Immature natural killer cell (primary cell): ENCODE measurements at regions not wholly inside any gene's neighbourhood (a gene's known extent, or its start where the extent isn't known, plus 50 kb on each side); places are given as distances from the start of the nearest gene placed in this dataset.

Experiments used
- DNase-seq, 3 donors: peaks; one replicate each; pipeline ENCODE4 v3.0.0; 2022; ENCODE audit warnings: mixed read lengths in 1 of 3
- H3K27ac Mint-ChIP-seq, 6 donors: one replicate each; pipeline ENCODE4 v1.8.0; 2020; ENCODE audit warnings: mixed read lengths in 6 of 6, mild to moderate bottlenecking in 5 of 6, inconsistent platforms in 4 of 6, moderate library complexity in 3 of 6
- H3K27me3 Mint-ChIP-seq, 3 donors: one replicate each; pipeline ENCODE4 v1.8.0; 2020 to 2021; ENCODE audit warnings: low read depth in 3 of 3, mild to moderate bottlenecking in 3 of 3, mixed read lengths in 3 of 3, moderate library complexity in 3 of 3, inconsistent platforms in 1 of 3
- H3K36me3 Mint-ChIP-seq, 3 donors: one replicate each; pipeline ENCODE4 v1.8.0; 2020; ENCODE audit warnings: mixed read lengths in 3 of 3, inconsistent platforms in 2 of 3, mild to moderate bottlenecking in 2 of 3
- H3K4me1 Mint-ChIP-seq, 2 donors: one replicate each; pipeline ENCODE4 v1.8.0; 2020; ENCODE audit warnings: inconsistent platforms in 2 of 2, mild to moderate bottlenecking in 2 of 2, mixed read lengths in 2 of 2, moderate library complexity in 1 of 2
- H3K4me3 Mint-ChIP-seq, 5 donors: one replicate each; pipeline ENCODE4 v1.8.0; 2020; ENCODE audit warnings: mild to moderate bottlenecking in 5 of 5, mixed read lengths in 5 of 5, inconsistent platforms in 3 of 5, moderate library complexity in 3 of 5
- H3K9me3 Mint-ChIP-seq, 6 donors: one replicate each; pipeline ENCODE4 v1.8.0; 2020; ENCODE audit warnings: mild to moderate bottlenecking in 6 of 6, mixed read lengths in 6 of 6, inconsistent platforms in 4 of 6, moderate library complexity in 3 of 6

DNA sequence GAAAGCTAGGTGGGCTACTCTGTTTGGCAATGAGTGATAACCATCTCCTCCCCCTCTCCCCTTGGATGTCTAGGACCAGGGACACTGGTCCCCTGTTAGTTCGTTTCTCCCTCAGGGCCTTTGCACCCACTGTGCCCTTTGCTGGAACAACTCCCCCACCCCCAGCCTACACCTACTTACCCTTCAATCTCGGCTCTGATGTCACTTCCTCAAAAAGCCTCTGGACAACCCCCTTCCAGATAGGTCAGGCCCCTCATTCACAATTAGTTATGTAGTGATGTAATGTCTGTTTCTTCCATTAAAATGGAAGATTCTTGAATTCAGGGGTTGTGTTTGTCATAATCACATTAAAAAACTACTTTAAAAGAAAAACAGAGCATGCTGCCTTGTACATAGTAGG, 152.9 kb downstream of the SNX10 start:
- no peak overlapping the region for H3K4me3 Mint-ChIP-seq
- H3K27ac Mint-ChIP-seq, result no peak overlapping the region
- no peaks in the 10 kb centered on the region for H3K9me3 Mint-ChIP-seq
- DNase-seq, result no peak
- H3K36me3 Mint-ChIP-seq, result no peaks in the 10 kb centered on the region
- H3K4me1 Mint-ChIP-seq, result no peaks in the 10 kb centered on the region
- H3K27me3 Mint-ChIP-seq, result peaks cover 4 to 11% (median 9%) of the 10 kb centered on the region in 3 donors

GRCh38 chr7:26447116-26447515, 155.5 kb downstream of the SNX10 start:
- Mint-ChIP-seq H3K9me3 (no peaks in the 10 kb centered on the region), H3K4me3 (no peak overlapping the region), H3K36me3 (no peaks in the 10 kb centered on the region), H3K27me3 (peaks cover 5 to 9% (median 8%) of the 10 kb centered on the region in 3 donors), H3K4me1 (no peaks in the 10 kb centered on the region), H3K27ac (no peak overlapping the region)
- no peak for DNase-seq

GRCh38 chr7:26449175-26450165, 157.8 kb downstream of the SNX10 start:
- Mint-ChIP-seq H3K27ac (no peak overlapping the region), H3K27me3 (peaks cover 5 to 9% (median 6%) of the 10 kb centered on the region in 3 donors)

DNA sequence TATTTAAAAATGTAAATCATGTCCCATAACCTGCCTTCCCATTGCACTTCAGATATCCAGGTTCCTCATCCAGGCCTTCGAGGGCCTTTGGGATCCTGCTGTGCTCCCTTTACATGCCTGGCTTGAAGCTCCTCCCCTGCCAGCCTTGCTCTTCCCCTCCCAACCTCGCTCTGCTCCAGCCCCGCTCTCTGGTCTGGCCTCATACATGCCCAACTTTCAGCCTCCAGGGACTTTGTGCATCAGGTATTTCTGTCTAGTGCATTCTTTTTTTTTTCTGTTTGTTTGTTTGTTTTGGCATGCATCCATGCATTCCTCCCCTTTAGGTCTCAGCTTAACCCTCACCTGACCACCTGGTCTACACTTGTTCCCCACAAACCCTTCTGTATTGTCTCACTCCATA, 160.3 kb downstream of the SNX10 start:
- no peak overlapping the region for H3K27ac Mint-ChIP-seq
- peaks cover 2 to 9% (median 4%) of the 10 kb centered on the region in 3 donors for H3K27me3 Mint-ChIP-seq
- H3K4me1 Mint-ChIP-seq, result no peaks in the 10 kb centered on the region
- H3K9me3 Mint-ChIP-seq, result no peaks in the 10 kb centered on the region
- DNase-seq, result no peak
- H3K36me3 Mint-ChIP-seq, result no peaks in the 10 kb centered on the region
- no peak overlapping the region for H3K4me3 Mint-ChIP-seq

More at GRCh38 chr7:26449175-26450165, 157.8 kb downstream of the SNX10 start:
- Mint-ChIP-seq H3K4me1 (no peaks in the 10 kb centered on the region), H3K4me3 (no peak overlapping the region), H3K36me3 (no peaks in the 10 kb centered on the region), H3K9me3 (no peaks in the 10 kb centered on the region)
- no peak for DNase-seq

- DNase-seq, result no peak
- Mint-ChIP-seq H3K36me3 (no peaks in the 10 kb centered on the region), H3K27ac (no peak overlapping the region), H3K9me3 (no peaks in the 10 kb centered on the region), H3K27me3 (peaks cover 0 to 2% (median 2%) of the 10 kb centered on the region in 3 donors), H3K4me3 (no peak overlapping the region), H3K4me1 (no peaks in the 10 kb centered on the region)
Measured at GRCh38 chr7:26454180-26454579, 162.5 kb downstream of the SNX10 start.

- Mint-ChIP-seq H3K4me3 (no peak overlapping the region), H3K27ac (no peak overlapping the region), H3K9me3 (no peaks in the 10 kb centered on the region), H3K36me3 (no peaks in the 10 kb centered on the region), H3K27me3 (peaks cover 0 to 2% (median 0%) of the 10 kb centered on the region in 3 donors), H3K4me1 (no peaks in the 10 kb centered on the region)
- DNase-seq, result no peak
Measured at GRCh38 chr7:26457696-26458327, 166.2 kb downstream of the SNX10 start.

DNA sequence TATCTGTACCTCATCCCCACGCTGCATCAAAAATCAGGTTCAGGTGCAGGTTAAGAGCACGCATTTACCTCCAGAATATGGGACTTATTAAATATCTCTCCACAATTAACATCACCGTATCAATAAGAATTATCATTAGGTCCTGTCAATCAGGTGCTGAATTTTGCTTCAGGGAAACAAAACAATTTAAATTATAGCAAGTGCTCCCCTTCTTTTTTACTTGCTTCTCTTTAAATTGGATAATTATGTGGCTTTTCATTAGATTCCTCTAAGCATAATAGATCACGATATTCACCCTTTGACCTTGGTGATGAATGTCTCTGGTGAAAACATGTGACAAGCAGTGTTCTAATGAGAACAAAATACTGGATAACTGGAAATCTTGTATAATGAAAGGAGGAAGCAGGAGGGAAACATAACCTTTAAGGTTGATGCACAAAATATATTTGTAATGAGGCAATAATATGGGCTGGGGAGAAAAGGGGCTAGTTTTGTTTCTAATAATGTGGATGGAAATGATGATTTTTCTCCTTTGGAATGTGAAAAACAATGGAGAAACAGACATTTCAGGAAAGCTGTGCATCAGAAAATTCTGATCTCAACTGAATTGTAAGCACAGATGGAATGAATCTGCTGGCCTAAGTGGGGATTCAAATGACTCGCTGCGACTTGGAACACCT, 166.9 kb downstream of the SNX10 start:
- H3K4me1 Mint-ChIP-seq, result no peaks in the 10 kb centered on the region
- DNase-seq, result no peak
- peaks cover 0 to 2% (median 0%) of the 10 kb centered on the region in 3 donors for H3K27me3 Mint-ChIP-seq
- H3K36me3 Mint-ChIP-seq, result no peaks in the 10 kb centered on the region
- H3K4me3 Mint-ChIP-seq, result no peak overlapping the region
- no peaks in the 10 kb centered on the region for H3K9me3 Mint-ChIP-seq
- no peak overlapping the region for H3K27ac Mint-ChIP-seq

DNA sequence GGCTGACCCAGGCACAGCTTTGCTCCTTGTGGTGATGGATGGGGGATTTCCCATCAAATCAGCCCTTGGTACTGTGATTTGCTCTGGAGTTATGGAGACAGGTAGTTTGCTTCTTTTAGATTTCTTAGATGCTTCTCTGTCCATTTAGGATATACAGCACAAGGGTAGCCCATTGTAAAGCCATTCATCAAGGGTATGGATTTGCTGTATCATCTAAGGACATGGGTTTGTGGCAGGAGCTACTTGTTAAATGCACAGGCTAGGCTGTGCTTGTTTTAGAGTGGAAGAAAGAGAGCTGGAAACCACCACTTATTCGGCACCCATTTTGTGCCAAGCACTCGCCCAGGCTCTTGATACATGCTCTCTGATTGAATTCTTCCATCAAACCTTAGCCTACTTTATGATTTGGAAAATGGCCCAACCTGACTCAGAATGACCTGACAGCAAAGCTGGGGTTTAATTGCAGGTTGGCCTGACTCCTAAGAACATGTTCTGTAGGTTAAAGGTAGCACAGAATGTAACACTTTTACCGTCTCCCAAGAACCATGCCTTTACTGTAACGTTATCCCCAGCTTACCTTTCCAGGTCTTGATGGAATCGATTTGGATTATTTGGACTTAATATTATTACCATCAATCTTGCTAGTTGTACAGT, 168.0 kb downstream of the SNX10 start:
- Mint-ChIP-seq H3K9me3 (no peaks in the 10 kb centered on the region), H3K27ac (no peak overlapping the region), H3K27me3 (peaks cover 0 to 2% (median 0%) of the 10 kb centered on the region in 3 donors), H3K4me1 (no peaks in the 10 kb centered on the region), H3K4me3 (no peak overlapping the region), H3K36me3 (no peaks in the 10 kb centered on the region)
- DNase-seq, result no peak

- Mint-ChIP-seq H3K4me1 (no peaks in the 10 kb centered on the region), H3K36me3 (no peaks in the 10 kb centered on the region), H3K9me3 (no peaks in the 10 kb centered on the region)
Measured at GRCh38 chr7:26460351-26461085, 168.9 kb downstream of the SNX10 start.

DNA sequence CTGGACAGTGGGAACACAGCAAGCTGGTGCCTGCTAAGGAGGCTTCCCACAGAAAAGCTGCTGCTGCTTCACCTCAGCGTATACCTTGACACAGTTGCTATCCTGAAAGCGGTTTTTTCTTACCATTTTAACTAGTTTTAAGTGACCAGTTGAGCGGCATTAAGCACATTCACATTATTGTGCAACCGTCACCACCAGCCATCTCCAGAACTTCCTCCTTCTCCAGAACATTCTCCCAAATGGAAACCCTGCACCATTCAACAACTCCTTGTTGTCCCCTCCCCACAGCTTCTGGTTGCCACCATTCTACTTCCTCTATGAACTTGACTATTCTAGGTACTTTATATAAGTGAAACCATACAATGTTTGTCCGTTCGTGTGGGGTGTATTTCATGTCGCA, 169.9 kb downstream of the SNX10 start:
- DNase-seq, result no peak
- Mint-ChIP-seq H3K4me3 (no peak overlapping the region), H3K27me3 (peaks cover 0 to 2% (median 0%) of the 10 kb centered on the region in 3 donors), H3K9me3 (no peaks in the 10 kb centered on the region), H3K36me3 (no peaks in the 10 kb centered on the region), H3K27ac (no peak overlapping the region), H3K4me1 (no peaks in the 10 kb centered on the region)

More at GRCh38 chr7:26460351-26461085, 168.9 kb downstream of the SNX10 start:
- Mint-ChIP-seq H3K4me3 (no peak overlapping the region), H3K27ac (no peak overlapping the region), H3K27me3 (peaks cover 0 to 2% (median 0%) of the 10 kb centered on the region in 3 donors)
- DNase-seq, result no peak

DNA sequence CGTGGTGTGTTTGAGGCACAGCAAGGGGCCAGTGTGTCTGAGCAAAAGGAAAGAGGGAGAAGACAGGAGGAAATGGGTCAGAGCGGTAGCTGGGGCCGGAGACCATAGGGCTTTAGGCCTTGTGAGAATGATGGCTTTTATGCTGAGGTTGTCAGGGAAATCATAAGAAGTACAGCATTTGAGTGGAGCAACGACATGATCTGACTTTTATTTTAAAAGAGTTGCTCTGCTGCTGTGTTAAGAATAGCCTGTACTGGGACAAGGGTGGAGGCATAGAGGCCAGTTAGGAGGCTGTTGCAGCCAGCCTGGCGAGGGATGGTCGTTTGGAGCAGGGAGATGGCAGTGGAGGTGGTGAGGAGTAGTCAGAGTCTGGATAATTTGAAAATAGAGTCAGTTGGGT, 174.3 kb downstream of the SNX10 start:
- DNase-seq, result no peak
- no peak overlapping the region for H3K4me3 Mint-ChIP-seq
- no peaks in the 10 kb centered on the region for H3K4me1 Mint-ChIP-seq
- no peak overlapping the region for H3K27ac Mint-ChIP-seq
- no peaks in the 10 kb centered on the region for H3K9me3 Mint-ChIP-seq
- H3K27me3 Mint-ChIP-seq, result peaks cover 0 to 3% (median 0%) of the 10 kb centered on the region in 3 donors
- no peaks in the 10 kb centered on the region for H3K36me3 Mint-ChIP-seq

DNA sequence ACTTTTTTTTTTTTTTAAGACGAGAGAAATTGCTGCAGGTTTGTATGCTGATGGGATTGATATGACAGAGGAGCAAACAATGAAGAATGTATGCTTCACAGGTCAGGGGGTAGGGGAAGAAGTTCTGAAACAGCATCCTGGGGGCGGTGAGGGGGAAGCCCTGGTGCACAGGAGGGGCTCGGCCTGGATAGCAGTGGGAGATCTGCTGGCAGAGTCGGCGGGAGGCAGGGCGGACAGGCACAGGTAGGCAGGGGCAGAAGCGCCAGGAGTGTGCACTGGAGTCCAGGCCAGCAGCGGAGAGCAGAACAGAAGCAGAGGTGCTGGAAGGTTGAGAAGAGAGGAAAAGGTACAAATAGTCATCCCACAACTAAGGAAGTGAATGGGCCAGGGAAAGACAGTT, 175.4 kb downstream of the SNX10 start:
- Mint-ChIP-seq H3K4me3 (no peak overlapping the region), H3K27ac (no peak overlapping the region), H3K36me3 (no peaks in the 10 kb centered on the region), H3K27me3 (peaks cover 0 to 4% (median 3%) of the 10 kb centered on the region in 3 donors), H3K9me3 (no peaks in the 10 kb centered on the region), H3K4me1 (no peaks in the 10 kb centered on the region)
- DNase-seq, result no peak

DNA sequence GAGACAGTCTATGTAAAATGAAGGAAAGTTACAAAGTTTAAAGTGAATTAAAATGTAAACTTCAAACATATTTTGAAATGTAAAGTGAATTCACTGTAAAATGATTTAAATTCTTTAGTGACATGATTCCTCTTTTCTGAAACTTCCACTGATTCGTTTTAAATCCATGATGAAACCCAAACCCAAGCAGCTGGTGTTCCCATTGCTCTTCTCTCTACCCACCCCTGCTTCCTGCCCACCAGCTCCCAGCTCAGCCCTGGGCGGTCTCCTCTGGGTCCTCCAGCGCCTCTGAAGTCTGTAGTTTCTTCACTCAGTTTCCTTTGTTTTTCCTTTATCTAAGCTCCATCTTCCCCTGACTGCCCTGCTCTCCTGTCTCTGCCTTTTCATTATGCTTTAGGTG, 175.9 kb downstream of the SNX10 start:
- Mint-ChIP-seq H3K9me3 (no peaks in the 10 kb centered on the region), H3K27me3 (peaks cover 0 to 4% (median 3%) of the 10 kb centered on the region in 3 donors), H3K4me1 (no peaks in the 10 kb centered on the region), H3K27ac (no peak overlapping the region), H3K4me3 (no peak overlapping the region), H3K36me3 (no peaks in the 10 kb centered on the region)
- DNase-seq, result no peak
